T-helper 1 cell treated with Interleukin-12 subunit alpha and Interleukin-12 subunit beta and Interleukin-4 antibody, amounts not matched to agents 30 ng/mL and 1 ng/mL, for 36 hours (primary cell): ENCODE measurements at regions not wholly inside any gene's neighbourhood (a gene's known extent, or its start where the extent isn't known, plus 50 kb on each side); places are given as distances from the start of the nearest gene placed in this dataset.

ENCODE experiments used
- intact Hi-C: fragments of 100-400 bp; cut with micrococcal nuclease; formaldehyde crosslinking; loops from one replicate; pipeline ENCODE4 v1.15.1; 2024

GRCh38 chr1:14486401-14487201, 111.9 kb upstream of the KAZN start:
- intact Hi-C loops, result no loop called here

GRCh38 chr1:14487671-14488070, 110.8 kb upstream of the KAZN start:
- intact Hi-C loops, result no loop called here

GRCh38 chr1:14494911-14495310, 103.6 kb upstream of the KAZN start:
- intact Hi-C loops, result no loop called here

- intact Hi-C loops, result no loop called here
Observed at GRCh38 chr1:14495381-14495780, 103.1 kb upstream of the KAZN start.

- intact Hi-C loops, result no loop called here
Observed at GRCh38 chr1:14495996-14496395, 102.5 kb upstream of the KAZN start.

GRCh38 chr1:14498839-14499238, 99.6 kb upstream of the KAZN start:
- intact Hi-C loops, result no loop called here

GRCh38 chr1:14499312-14500040, 99.0 kb upstream of the KAZN start:
- intact Hi-C loops, result no loop called here

- intact Hi-C loops, result no loop called here
Observed at GRCh38 chr1:14500041-14500440, 98.4 kb upstream of the KAZN start.

GRCh38 chr1:14500912-14501311, 97.6 kb upstream of the KAZN start:
- intact Hi-C loops, result no loop called here

GRCh38 chr1:14504517-14504916, 94.0 kb upstream of the KAZN start:
- intact Hi-C loops, result no loop called here

GRCh38 chr1:14506471-14507255, 91.8 kb upstream of the KAZN start:
- intact Hi-C loops, result no loop called here

- intact Hi-C loops, result no loop called here
Observed at GRCh38 chr1:14507262-14507661, 91.2 kb upstream of the KAZN start.

GRCh38 chr1:14508613-14509012, 89.9 kb upstream of the KAZN start:
- intact Hi-C loops, result no loop called here

- intact Hi-C loops, result no loop called here
Observed at GRCh38 chr1:14511166-14511680, 87.3 kb upstream of the KAZN start.

- intact Hi-C loops, result no loop called here
Observed at GRCh38 chr1:14511796-14512585, 86.5 kb upstream of the KAZN start.

GRCh38 chr1:14513111-14513510, 85.4 kb upstream of the KAZN start:
- intact Hi-C loops, result no loop called here

- intact Hi-C loops, result no loop called here
Observed at GRCh38 chr1:14514739-14515138, 83.7 kb upstream of the KAZN start.

- intact Hi-C loops, result no loop called here
Observed at GRCh38 chr1:14516974-14517840, 81.3 kb upstream of the KAZN start.

- intact Hi-C loops, result no loop called here
Observed at GRCh38 chr1:14517841-14518180, 80.7 kb upstream of the KAZN start.

- intact Hi-C loops, result no loop called here
Observed at GRCh38 chr1:14519976-14520375, 78.5 kb upstream of the KAZN start.
